ENCODE measurements at regions not wholly inside any gene's neighbourhood (a gene's known extent, or its start where the extent isn't known, plus 50 kb on each side); places are given as distances from the start of the nearest gene placed in this dataset.
"Not testable (repeated sequence)": the region's sequence is repeated elsewhere in the genome, so short reads cannot be mapped to it uniquely, and the experiment has no call there.

GRCh38 chr2:16195681-16196070, 255.3 kb downstream of the MYCN start:
- DNase-seq, result no peak

GRCh38 chr2:16194931-16195680, 254.8 kb downstream of the MYCN start:
- DNase-seq, result no peak

DNA sequence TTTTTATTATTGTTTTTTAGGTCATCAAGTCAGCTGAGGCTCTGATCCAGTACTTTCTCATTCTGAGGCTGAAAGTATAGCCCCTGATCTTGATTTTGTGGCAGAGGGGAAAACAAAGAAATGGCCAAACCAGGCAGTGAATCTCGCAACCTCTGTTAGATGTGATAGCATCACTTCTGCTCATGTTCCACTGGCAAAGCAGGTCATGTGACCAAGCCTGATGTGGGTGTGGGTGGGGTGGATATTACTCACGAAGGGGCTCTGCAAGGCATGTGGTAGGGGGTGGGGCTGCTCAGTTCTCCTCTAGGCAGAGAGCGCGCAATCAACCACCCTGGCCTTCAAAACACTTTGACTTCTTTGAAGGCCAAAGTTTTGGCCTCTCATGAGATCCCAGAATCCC, 254.2 kb downstream of the MYCN start:
- DNase-seq, result no peak

DNA sequence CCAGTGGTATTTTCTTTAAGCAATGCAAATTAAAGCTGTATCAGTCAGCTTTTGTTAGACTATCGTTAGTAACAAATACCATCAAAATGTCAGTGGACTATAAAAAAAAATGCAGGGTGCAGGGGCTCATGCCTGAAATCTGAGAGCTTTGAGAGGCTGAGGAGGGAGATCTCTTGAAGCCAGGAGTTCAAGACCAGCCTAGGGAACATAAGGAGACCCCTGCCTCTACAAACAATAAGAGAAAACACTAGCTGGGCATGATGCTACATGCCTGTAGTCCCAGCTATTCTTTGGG, 253.7 kb downstream of the MYCN start:
- DNase-seq, result no peak

- no peak for DNase-seq
Measured at GRCh38 chr2:16192416-16193216, 252.3 kb downstream of the MYCN start.

DNA sequence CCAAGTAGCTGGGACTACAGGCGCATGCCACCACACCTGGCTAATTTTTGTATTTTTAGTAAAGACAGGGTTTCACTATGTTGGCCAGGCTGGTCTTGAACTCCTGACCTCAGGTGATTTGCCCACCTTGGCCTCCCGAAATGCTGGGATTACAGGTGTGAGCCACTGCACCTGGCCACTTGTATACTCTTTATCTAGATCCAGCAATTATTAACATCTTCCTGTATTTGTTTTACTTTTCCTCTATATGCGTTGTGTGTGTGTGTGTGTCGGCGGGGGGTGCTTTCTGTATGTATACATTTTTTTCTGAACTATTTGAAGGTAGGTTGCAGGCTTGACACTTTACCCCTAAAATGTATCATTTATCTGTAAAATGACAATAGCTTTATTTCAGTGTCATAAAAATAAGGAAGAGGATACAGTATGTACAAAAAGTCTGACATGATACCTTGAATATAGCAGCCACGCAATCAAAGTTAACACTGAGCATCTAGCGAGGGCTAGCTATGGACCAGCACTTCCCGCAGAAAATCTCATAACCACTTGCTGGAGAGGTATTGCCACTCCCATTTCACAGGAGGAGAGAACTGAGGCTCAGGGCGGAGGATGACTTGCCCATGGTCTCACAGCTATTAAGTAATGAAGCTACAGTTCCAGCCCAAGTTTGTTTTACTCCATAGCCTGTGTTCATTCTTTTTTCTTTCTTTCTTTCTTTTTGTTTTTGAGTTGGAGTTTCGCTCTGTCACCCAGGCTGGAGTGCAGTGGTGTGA, 251.3 kb downstream of the MYCN start:
- no peak for DNase-seq

DNA sequence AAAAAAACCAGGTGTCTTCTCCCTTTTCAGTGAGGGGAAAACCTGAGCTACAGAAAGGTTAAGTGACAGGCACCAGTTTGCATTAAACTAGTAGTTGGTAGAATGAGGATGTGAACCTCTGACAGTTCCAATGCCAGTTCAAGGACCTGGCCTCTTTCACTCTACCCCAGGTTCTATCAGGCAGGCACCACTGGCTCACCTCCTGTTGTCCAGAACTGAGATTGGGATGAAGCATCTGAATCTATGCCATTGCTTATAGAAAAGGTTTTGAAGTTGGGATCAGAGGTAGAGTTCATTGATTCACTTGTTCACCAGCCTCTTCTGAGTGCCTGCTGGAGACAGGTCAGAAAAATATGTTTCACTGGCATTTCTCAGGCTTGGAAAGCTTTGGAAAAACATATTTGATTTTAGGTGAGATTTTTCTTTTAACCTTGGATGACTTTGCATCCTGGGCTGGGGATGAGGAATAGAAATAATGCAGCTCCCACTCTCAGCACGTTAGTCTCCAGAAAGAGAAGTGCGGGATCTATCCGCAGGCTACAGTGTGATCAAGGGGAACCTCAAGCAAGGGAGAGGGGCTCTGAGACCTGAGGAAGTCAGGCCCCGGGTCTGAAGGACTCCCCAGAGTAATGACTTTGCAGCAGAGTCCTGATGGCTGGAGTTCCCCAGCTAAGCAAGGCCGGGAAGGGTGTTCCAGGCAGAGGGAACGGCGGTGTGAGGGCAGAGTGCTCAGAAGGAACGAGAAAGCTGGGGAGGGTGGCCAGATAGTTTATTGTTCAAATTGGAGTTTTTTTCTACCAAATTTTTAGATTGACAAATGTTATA, 250.3 kb downstream of the MYCN start:
- DNase-seq, result no peak

GRCh38 chr2:16189836-16190160, 249.4 kb downstream of the MYCN start:
- no peak for DNase-seq

DNA sequence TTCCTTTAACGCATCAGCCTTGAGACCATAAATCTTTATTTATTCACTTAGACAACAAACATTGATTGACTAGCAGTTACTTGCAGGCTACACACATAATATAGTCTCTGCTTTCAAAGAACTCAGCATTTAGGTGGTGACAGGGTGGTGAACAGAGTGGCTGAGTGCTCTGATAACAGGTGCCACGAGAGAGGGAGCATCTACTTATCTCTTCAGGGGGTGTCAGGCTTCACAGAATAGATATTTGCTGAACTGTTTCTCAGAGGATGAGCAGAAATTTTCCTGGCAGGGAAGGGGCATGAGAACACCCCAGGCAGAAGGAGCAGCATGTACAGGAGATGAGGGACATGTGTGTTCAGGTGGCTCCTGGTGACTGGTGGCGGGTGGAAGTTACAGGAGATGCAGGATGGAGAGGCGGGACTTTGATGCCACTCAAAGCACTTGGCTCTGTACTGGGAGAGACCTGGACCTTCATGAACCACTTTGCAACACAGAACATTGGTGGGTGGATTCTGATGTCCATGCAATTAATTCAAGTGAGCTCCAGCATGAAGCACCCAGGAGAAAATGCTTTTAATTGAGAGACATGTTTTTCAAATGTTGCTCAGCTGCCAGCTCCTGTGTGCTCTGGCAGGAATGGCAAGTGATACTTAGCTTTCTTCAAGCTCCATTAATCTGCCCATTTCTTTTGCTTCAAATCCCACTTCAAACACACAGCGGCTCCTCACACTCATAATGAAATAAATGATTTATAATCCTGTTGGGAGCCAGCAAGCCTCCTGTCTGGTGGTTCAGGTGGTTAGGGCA, 248.9 kb downstream of the MYCN start:
- no peak for DNase-seq

DNA sequence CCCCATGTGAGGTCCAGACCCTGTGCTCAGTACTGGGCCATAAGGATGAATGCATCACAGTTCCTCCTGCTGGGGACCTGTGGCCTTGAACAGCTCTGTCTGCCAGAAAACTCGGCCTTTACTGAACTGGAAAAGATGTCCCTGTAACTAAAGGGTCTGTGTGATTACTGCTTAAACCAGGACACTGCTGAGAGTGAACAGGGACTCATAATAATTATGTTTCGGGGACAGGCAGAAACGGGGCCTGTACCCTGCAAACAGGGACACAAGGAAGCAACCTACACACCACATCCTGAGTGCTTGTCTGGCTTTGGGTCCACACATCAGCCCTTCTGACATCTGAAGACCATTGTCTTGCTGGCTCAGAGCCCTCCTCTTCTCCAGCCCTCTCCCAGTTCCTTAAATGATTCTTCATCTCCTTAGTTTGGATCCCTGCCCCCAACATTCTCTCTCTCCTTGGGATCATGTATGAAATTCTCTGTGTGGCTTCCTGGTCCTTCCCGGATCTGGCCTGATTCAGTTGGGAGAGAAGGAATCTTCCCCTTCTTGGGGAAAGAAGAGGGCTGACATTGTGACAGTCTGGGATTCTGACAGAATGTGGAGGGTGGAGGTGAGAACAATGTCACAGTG, 248.0 kb downstream of the MYCN start:
- DNase-seq, result no peak

DNA sequence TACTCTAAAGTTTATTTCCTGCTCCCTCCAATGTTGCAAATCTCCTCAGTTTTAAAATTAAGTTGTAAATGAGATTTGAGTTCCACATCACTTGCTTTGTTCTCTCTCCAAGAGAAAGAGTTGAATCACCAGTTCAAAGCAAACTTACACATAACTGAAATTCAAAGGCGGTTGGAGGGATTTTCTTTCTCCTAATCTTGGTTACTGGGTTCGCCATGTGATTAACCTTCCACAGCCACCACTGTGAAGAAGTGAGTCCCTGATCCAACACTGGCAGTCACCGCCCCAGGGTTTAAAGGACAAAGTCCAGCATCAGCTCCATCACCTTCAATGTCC, 247.1 kb downstream of the MYCN start:
- DNase-seq, result no peak

GRCh38 chr2:16186661-16187481, 246.5 kb downstream of the MYCN start:
- DNase-seq, result no peak

- no peak for DNase-seq
Measured at GRCh38 chr2:16185801-16186272, 245.5 kb downstream of the MYCN start.

DNA sequence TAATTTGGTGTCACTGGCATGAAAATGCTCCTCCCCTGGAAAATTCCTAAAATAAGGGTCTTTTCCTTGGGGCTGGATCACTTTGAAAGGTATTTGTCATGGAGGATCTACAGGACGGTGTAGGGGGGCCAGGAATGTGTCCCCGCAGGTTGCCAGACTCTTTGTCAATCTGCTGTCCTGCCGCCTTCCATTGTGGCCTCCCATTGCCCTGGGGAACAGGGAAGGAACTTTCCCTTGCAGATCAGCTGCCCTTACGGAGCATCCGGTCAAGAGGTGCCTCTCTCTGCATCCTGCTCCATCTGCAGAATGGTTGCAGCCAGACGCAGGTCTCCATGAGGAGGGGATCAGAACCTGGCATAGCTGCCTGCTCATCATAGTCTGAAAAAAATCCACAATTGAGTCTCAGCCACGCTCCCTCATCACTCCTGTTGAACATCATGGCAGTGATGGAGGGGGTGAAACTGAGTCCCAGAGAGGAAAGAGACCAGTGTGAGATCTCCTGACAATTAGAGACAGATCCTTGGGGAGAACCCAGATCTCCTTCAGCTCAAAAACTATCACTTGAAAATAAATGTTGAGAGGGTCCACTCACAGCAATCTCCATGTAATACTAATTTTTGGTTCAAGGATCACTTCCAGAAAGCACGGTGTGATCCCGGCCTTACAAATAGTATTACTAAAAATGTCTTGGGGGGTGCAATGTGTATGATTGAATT, 244.8 kb downstream of the MYCN start:
- no peak for DNase-seq

DNA sequence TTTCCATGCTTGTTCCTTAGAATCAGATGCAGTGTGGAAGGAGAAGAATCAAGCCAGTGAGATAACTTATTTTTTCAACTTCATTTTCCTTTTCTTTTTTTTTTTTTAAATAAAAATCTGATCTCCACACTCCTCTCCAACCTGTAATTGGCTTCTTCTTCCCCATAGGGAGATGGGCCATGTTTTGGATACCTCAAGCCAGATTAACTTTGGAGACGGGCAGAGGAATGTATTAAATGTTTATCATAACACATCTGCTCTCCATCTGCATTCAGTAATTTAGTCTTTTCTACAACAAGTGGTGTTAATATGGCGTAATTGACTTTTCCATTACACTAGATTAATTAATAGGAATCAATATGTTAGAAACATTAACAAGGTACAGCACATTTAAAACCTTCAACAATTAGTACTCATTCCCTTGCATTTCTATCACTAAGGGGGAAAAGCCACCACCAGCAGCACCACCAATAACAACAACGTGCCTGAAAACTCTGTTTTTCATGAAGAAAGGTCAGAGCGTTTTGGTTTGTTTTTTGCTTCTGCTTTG, 244.1 kb downstream of the MYCN start:
- no peak for DNase-seq

GRCh38 chr2:16183345-16183744, 243.0 kb downstream of the MYCN start:
- no peak for DNase-seq

- no peak for DNase-seq
Measured at GRCh38 chr2:16182841-16183240, 242.5 kb downstream of the MYCN start.

DNA sequence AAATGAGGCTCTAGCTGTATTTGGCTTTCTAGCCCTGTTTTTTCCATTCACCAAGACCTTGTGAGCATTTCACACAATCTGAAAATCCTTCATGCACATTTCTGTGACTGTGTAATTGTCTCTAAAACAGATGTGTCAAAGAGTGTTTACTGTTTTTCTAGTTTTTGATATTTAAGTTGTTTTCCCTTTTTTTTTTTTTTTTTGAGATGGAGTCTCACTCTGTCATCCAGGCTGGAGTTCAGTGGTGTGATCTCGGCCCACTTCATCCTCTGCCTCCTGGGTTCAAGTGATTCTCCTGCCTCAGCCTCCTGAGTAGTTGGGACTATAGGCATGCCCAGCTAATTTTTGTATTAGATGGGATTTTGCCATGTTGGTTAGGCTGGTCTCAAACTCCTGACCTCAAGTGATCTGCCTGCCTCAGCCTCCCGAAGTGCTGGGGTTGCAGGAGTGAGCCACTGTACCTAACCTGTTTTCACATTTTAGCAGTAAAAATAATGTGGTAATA, 242.0 kb downstream of the MYCN start:
- not testable (repeated sequence) for DNase-seq

GRCh38 chr2:16181741-16182090, 241.4 kb downstream of the MYCN start:
- no peak for DNase-seq
